ENCODE measurements at regions not wholly inside any gene's neighbourhood (a gene's known extent, or its start where the extent isn't known, plus 50 kb on each side); places are given as distances from the start of the nearest gene placed in this dataset.

DNA sequence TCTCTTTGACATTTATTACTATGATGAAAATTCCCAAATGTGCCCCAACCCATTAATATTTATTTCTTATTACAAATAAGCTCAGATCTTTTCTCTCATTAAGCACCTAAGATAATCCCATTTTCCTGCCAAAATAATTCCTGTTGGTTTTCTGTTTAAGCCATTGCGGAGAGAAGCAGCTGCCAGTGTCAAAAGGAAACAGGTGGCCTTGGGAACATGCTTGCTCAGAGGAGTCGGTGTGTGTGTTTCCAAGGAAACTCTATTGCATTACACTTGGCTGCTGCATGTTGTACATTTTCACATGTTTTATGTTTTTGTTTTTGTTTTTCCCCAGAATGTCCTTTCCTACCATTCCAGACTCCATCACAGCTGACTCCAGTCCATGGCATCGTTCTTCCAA lies 56.4 kb downstream of the CD24 start:
- no peak for DNase-seq

DNA sequence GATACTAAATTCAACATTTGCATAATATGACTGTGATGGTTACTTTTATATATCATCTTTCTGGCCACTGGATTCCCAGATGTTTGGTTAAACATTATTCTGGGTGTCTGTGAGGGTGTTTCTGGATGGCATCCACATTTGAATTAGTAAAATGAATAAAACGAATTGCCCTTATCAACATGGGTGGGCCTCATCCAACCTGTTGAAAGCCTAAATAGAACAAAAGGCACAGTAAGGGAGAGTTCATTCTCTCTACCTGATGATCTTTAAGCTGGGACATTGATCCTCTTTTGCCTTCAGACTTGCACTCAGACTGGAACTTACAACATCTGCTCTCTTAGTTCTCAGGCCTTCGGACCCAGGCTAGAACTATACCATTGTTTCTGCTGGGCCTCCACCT lies 57.6 kb downstream of the CD24 start:
- no peak for DNase-seq

DNA sequence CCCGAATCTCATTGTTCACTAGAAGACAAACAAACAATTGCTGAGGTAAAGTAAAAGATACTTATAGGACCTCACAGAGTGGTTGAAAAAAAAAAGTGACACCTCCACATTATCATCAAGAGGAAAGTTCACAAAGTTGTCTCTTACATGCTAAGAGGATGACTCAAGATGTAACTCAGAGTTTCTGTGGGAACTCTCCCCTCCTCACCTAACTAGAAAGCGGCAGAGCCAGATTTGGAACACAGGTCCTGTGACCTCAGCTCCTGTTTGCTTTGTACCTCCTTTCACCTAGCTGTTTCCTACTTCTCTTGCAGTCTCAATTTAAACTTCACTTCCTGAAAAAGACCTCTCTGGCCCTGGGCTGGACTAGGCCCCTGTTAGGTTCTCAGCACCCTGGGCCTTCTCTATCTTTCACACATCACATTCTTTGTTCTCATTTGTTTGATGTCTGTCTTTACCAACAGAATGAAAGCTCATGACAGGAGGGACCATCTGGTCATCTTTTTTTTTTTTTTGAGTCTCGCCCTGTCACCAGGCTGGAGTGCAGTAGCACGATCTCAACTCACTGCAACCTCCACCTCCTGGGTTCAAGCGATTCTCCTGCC lies 60.8 kb downstream of the CD24 start:
- no peak for DNase-seq

DNA sequence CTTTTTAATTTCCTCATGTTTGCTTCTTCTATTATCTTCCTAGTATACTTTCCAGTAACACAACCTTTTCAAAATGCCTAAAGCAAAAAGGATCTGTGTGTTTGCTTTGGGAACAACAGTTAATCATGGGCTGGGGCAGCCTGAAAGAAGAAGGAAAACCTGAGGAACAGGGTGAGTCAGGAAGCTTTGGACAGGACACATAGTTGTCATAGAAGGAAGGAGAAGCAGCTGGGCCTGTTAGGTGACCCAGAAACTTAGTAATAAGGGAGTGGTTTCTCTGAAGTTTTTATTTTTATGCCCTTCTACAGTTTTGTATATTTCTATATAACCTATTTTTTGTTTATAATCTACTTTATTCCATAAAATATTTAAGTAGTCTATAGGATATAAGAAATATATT lies 61.4 kb downstream of the CD24 start:
- no peak for DNase-seq

DNA sequence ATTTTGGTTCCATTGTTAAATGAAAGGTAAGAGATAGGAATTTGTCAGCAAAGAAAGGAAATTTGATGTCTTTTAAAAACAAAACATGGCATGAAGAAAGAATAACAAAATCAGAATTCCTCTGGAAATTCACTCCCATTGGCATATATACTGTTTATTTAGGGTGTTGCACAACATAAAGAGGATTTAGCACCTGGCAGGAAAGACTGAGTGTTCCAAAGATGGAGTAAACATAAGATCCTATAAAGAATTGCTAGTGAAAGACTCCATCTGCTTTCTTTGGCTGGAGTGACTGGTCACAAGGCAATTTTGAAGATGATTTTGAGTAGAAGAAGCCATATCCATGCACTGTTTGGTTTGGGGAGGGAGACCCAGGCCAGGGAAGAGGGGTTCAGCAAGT lies 62.4 kb downstream of the CD24 start:
- no peak for DNase-seq

DNA sequence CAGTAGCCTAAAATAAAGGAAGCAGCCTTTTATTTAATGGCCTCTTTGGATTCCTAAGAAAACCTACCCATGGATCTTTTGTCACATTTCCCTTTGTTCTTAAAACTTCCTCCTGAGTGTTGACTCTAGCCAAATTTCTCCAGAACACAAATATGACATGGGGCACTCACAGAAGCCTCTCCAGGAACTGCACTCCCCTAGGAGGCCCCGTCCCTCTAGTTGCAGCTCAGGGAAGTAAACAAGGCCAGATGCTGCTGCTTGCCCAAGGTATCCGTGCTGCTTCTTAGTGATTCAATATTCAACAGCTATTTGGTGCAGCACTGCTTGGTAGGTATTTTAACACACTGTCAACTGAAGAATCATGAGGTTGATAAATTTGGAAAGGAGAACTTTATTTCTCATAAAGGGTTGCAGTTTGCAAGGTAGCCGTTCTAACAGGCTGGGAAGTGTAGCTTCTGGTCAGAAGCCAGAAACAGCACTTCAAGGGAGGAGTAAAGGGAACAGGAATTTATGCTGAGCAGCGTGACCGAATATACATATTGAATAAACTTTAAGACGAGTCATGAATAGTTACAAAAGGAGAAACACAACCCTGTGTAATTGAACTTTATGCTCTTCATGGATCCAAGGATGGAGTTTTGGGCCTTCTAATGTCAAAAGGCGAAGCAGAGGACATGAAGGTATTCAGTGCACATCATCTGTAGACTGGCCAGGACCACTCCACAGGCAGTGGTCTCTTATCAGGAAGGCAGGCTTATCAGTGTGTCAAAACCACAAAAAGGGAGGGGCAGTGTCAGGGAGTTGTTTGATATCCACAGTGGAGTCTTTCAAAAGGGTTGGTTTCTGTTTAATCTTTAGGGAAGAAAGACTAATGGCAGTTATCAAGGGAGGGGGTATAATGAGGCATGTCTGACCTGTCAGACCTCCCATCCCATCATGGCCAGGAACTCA lies 63.3 kb downstream of the CD24 start:
- DNase-seq, result peak; percentile 33

DNA sequence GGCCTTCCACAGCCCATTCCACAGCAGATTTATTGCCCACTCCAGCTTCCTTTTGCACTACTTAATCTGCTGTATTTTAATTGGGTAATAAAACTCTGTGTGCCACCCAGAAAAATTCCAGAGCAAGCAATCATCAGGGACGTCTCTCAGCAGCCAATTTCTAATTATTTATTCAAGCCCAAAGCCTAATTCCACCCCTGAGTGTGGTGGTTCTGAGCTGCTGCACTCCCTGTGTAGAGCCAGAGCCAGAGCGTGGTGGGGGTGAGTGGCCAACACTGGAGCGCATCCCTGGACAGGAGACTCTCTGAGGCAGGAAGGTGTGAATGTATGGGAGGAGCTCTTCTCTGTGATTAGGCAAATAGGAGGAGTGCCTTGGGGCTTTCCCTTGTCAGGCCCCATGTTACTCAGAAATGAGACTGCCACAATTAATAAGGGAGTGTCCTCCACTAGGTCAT lies 66.1 kb downstream of the CD24 start:
- DNase-seq, result no peak

DNA sequence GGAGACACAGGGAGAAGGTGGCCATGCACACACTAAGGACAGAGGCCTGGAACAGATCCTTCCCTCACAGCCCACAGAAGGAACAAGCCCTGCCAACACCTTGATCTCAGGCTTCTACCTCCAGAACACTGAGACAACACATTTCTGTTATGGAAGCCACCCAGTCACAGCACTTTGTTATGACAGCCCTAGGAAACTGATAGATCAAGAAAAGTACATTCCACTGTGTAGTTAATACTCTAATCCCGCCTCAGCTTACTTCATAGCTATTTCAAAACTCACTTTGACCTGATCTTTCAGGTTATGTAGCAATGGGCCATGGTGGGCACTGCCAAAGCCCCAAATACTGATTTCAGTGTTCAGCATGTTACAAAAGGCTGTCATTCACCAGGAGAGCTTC lies 66.8 kb downstream of the CD24 start:
- DNase-seq, result no peak

DNA sequence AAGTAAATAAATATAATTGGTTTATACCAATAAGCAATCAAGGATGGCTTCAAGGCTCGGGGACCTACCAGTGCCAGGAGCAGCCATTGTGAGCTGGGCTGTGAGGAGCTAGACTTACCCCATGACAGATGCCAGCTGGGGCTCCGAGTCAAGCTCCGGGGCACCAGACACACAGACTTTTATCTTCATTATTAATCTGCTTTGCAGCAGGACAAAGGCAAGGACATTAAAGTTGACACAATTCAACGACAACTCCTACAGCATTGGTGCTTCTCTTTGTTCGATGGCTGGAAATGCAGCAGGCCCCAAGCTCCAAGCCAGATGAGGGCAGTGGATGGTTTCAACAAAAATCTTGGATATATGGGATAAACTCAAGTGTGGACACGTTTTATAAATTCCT lies 68.3 kb downstream of the CD24 start:
- DNase-seq, result no peak

DNA sequence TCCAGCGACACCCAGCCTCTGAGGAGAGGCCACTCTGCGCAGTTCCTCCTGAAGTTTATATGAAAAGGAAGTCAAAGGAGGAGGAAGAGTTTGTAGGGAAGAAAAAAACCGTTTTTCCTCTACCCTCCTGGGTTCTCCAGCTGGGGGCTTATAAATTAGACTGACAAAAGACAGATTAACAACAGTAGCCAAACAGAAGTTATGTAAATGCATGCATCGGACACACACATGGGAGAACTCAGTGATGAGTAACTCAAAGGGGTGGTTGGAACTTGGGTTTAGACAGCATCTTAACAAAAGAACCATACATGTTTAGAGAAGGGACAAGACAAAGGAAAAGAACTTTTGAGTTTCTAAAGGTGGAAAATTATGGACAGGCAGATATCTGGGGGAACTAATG lies 71.2 kb downstream of the CD24 start:
- DNase-seq, result no peak

DNA sequence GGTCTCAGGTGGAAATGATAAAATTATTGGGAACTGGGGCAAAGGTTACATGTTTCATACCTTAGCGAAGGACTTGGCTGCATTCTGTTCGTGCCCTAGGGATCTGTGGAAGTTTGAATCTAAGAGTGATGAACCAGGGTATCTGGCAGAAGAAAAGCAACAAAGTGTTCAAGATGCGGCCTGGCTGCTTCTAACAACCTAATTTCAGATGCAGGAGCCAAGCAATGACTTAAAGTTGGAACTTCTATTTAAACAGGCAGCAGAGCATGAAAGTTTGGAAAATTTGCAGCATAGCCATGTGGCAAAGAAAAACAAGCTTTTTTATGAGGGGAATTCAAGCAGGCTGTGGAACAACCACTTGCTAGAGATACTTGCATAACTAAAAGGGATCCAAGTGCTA lies 73.5 kb downstream of the CD24 start:
- DNase-seq, result no peak

DNA sequence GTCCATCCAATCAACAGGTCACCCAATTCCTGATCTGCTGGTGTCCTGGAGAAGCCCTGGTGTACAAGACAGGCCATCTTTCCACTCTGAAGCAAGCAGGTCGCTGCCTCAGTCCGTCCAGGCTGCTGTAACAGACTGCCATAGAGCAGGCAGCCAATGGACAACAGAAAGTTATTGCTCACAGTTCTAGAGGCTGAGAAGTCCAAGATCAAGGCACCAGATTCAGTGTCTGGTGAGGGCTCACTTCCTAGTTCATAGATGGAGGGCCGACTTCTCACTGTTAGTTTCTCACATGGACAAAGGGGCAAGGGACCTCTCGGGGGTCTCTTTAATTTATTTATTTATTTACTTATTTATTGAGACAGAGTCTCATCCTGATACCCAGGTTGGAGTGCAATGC lies 74.8 kb downstream of the CD24 start:
- no peak for DNase-seq

DNA sequence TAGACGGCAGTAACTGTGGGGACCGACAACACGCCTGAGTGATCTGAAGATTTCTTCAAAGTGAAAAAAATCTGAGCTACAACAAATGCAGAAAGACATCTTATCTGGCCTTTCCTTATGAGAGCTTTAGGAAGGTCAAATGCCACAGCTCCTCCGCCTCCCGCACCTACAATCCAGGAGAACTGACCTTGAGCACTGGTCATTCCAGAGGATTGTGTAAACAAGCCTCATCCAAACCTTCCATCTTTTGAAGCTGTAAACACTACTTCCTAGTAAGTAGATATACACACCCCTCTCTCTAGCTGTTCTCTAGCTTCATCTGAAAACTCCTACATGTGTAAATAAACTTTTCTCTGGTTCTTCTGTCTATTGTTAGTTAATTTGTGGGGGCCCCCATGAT lies 76.9 kb downstream of the CD24 start:
- no peak for DNase-seq

DNA sequence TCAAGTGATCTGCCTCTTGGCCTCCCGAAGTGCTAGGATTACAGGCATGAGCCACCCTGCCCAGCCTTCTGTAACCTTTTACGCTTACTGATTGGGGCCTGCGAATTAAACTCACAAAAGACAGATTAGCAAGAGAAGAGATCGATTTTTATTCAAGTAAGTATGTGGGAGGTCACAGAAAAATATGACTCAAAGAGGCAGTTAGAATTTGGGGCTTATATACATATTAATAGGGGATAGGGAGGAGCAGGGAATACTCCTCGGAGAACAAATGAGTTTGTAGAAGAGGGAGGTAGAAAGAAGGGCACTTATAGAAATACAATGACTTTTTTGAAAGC lies 78.9 kb downstream of the CD24 start:
- DNase-seq, result no peak

DNA sequence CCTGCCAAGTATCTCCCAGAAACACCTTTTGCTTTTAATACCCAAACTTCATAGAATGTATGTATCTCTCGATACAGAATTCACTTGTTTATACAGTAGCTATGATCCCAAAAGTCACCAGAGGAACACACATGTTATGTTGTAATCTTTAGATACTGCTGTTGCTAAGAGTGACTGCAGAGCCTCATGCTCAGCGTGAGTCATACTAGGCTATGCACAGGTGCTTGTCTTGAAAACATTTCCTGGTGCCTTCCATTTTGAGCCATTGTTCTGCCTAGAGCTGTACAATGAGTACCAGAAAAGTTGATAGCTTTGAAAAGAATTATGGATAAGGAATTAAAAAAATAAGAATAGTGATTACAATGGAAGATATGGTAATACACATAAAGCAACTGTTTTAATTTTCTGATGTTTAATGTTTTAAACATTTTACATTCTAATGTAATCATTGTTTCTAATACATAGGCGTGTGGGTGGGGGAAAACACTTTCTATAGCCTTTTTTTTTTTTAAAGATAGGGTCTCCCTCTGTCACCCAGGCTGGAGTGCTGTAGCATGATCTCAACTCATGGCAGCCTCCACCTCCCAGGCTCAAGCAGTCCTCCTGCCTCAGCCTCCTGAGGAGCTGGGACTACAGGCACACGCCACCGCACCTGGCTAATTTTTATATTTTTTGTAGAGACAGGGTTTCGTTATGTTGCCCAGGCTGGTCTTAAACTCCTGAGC lies 79.4 kb downstream of the CD24 start:
- peak; percentile 11 for DNase-seq

DNA sequence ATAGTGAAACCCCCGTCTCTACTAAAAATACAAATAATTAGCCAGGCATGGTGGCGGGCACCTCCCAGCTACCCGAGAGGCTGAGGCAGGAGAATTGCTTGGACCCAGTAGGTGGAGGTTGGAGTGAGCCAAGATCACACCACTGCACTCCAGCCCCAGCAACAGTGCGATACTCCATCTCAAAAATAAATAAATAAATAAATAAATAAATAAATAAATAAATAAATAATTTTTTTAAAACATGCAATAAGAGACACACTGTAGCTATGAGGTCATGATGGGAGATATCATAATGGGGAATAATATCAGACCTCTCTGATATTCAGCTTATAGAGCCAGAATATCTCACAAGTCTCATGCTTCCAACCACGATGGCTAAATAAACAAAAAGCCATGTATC lies 82.3 kb downstream of the CD24 start:
- no peak for DNase-seq

DNA sequence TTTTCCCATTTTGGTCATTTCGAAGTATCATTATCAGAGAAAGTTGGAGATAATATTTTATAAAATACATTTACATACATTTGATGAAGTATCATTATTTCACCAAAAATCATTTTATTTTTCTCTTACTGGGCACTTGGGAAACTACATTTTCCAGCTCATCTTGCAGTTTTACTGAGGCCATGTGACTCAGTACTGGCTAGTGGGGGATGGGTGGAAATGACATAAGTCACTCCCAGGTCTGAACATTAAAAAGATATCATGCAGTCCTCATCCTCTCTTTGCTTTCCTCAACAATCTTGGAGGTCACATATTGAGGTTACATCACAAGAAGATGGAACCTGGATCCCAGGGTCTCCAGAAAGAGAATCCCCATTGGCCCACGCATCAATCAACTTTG lies 84.1 kb downstream of the CD24 start:
- DNase-seq, result no peak

DNA sequence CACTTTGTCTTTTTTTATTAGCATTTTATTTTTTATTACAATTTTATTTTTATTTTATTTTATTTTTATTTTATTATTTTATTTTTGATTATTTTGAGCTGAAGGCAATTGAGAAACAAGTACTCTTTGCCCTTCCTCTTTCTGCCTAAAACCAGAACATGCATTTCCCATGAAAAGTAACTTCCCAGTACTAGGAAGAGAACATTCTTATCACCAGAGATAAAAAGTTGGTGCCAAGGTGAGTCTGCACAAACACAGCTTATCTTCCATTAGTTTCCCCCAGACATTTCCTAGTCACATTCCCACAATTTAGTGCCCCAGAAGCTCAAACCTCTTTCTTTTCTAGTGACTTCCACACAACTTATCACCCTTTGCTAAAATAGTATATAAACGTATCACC lies 84.8 kb downstream of the CD24 start:
- DNase-seq, result no peak

DNA sequence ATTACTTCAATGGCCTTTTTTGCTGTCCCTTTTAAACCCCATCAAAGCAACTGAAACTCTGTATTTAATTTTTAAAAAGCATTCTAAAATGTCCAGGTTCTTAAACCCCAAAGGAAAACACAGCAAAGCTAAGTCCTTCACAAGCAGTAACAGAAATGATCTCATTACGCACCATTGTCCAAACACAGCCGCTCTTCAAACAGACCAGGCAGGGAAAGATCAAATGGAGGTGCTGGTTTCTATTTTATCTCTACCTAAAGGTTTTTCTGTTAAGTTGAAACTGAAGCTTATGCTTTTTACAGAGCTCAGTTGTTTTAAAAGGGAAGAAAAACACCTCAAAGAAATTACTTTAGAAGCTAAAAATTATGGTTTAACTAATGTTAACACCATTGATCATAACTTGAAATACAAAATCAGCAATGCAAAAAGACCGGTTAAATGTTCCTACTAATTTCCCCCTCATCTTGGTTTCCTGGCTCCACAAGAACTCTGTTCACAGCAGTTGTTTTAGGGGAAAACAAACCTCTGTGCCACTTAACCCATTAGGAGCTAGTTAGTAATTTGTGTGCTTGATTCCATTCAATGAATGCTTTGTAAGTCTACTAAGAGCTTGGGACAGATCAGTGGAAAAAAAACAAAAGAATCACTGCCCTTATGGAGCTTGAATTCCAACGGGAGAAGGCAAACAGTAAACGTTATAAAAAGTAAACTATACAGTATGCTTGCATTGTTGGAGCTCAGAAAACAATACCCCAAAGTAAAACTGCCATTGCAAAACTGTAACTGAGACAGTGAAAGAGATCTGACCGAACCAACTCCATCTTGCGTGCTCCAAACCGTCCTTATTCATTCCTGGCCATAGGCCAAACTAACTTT lies 87.4 kb downstream of the CD24 start:
- DNase-seq, result peak; percentile 52

DNA sequence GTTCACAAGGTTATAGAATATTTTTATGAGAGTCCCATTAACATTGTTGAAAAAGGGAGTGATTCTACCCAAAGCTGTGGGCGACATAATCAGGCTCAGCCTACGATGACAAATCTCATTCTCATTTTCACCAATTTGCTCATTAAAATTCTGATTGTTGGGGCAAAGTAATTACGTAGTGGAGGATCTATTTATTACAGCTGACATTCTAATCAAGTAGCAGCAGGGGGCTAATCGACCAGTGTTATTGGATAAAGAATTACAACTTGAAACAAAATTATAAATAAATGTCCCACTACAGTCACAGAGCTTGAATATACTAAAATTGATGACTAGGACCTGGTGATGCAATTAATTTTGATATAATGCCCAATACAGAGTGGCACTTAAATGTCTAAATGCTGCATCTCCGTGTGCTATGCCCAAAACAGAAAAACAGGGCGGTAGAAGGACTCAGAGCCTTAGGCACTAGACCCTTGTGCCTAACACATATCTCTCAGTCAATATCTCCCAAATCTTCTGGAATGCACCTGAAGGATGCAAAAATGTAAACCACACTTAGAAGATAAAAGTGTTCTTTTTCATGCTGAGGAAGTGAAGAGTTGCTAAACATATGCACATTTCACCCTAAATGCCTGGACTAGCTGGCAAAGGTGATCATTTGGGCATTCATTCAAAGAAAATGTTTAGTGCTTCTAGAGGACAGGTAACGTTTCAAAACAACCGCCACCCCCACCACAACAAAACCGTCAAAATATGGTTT lies 88.3 kb downstream of the CD24 start:
- DNase-seq, result peak; percentile 3

DNA sequence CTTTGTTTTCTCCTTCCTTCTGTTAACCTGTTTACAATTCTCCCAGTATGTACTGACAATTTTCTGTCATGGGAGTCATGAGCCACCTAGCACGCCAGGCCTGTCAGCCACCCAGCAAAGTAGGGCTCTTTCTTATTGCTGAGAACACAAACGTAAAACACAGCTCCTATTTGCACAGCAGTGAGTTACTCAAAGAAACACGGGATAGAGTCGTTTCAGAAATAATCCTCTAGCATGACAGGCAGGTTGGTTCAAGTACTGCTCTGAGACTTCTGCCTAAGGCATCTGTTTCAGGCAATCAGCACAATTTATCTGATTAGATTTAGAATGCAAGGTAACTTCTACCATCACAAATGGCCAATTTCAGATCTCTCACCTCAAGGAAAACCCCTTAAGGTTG lies 88.8 kb downstream of the CD24 start:
- peak; percentile 12 for DNase-seq

DNA sequence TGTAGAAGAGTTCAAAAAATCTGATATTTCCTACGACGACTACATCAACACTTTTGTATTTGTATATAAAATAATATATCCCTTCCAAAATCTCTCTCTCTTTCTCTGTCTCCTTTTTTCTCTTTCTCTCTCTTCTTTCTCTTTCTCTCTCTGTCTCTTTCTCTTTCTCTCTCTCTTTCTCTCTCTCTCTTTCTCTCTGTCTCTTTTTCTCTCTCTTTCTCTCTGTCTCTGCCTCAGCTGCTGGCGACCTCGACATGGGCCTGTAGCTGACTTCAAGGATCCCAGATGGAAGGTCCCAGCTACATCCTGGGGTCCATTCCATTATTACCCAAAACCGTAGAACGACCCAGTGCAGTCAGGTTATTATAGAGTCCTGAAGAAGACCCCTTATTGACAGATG lies 90.0 kb downstream of the CD24 start:
- no peak for DNase-seq
